Type B pancreatic cell (in vitro differentiated cells): ENCODE measurements at regions not wholly inside any gene's neighbourhood (a gene's known extent, or its start where the extent isn't known, plus 50 kb on each side); places are given as distances from the start of the nearest gene placed in this dataset.

ENCODE experiments used
- DNase-seq: peaks from one replicate; pipeline ENCODE4 v3.0.0; 2021; ENCODE audit warnings: mixed read lengths; ENCODE audit not compliant: unreplicated experiment; ENCODE audit errors: extremely low spot score
- H3K27ac Mint-ChIP-seq: 2 replicates; pipeline ENCODE4 v1.8.0; 2021; ENCODE audit warnings: mild to moderate bottlenecking, mixed read lengths
- H3K27me3 Mint-ChIP-seq: 2 replicates; pipeline ENCODE4 v1.8.0; 2021; ENCODE audit warnings: mixed read lengths
- H3K36me3 Mint-ChIP-seq: 2 replicates; pipeline ENCODE4 v1.8.0; 2021; ENCODE audit warnings: mixed read lengths
- H3K4me1 Mint-ChIP-seq: one replicate; pipeline ENCODE4 v1.8.0; 2021; ENCODE audit warnings: mixed read lengths; ENCODE audit not compliant: unreplicated experiment
- H3K4me3 Mint-ChIP-seq: 2 replicates; pipeline ENCODE4 v1.8.0; 2021; ENCODE audit warnings: mild to moderate bottlenecking, mixed read lengths
- H3K9me3 Mint-ChIP-seq: 2 replicates; pipeline ENCODE4 v1.8.0; 2021; ENCODE audit warnings: mixed read lengths
- TF ChIP-seq, protein P1 (sequence below): fragments of 200-600 bp; sonication (generic); conservative IDR thresholded peaks from 2 replicates; pipeline ENCODE4 v1.5.0; 2021; ENCODE audit warnings: antibody characterized with exemption, mild to moderate bottlenecking

DNA sequence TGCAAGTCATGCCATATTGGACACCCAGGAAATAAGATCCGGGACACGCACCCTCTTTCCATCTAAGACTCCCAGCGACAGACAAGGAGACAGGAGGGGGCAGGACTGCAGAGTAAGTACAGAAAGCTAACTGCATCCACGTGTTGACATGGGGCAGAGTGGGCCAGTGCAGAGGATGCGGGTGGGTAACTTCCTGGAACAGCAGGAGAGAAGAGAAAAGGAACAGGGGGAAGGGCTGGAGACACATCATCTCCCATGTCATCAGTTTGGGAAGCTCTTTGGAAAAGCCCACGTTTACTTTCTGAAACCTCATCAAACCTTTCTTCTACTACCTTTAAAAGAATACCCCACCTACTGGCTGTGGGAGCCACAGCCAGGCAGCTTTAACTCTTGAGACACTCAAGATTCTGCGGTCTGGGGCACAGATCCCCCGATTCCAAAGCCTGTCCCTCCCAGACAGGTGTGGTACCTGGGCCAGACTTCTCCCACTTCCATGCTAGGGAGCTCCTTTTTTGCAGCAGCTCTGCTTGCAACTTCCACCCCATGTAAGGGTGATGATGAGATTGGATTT lies 273.5 kb upstream of the RPL38 start:
- H3K4me3 Mint-ChIP-seq, result no peak overlapping the region
- no peak for DNase-seq
- TF ChIP-seq, protein P1, sequence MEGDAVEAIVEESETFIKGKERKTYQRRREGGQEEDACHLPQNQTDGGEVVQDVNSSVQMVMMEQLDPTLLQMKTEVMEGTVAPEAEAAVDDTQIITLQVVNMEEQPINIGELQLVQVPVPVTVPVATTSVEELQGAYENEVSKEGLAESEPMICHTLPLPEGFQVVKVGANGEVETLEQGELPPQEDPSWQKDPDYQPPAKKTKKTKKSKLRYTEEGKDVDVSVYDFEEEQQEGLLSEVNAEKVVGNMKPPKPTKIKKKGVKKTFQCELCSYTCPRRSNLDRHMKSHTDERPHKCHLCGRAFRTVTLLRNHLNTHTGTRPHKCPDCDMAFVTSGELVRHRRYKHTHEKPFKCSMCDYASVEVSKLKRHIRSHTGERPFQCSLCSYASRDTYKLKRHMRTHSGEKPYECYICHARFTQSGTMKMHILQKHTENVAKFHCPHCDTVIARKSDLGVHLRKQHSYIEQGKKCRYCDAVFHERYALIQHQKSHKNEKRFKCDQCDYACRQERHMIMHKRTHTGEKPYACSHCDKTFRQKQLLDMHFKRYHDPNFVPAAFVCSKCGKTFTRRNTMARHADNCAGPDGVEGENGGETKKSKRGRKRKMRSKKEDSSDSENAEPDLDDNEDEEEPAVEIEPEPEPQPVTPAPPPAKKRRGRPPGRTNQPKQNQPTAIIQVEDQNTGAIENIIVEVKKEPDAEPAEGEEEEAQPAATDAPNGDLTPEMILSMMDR, result peak; percentile 16
- peaks cover 29% of the 10 kb centered on the region for H3K27me3 Mint-ChIP-seq
- H3K36me3 Mint-ChIP-seq, result no peaks in the 10 kb centered on the region
- peaks cover 7% of the 10 kb centered on the region for H3K9me3 Mint-ChIP-seq
- no peaks in the 10 kb centered on the region for H3K4me1 Mint-ChIP-seq
- no peak overlapping the region for H3K27ac Mint-ChIP-seq

DNA sequence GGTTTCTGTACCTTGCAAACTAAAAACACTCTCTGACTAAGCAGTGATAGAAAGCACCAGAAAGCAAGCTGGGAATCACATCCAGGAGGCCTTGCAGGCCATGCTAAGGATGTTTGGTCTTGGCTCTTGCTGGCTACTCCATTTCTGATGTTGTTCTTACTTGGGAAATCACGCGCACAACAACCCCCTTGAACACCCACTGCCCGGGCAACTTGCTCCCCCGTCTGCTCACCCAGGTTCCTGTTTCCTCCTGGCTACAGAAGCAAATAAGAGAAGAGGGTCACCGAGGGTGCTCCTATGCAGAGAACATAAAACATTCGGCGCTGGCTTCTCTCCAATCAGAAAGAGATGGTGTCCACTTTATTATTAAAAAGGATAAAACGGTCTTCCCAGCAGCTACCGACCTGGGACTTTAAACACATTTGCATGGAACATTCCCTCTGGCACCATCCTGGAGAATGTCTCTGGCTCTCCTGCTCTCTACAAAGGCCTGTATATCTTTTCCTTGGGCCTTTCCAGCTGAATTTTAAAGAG lies 271.2 kb upstream of the RPL38 start:
- TF ChIP-seq, protein P1, result no peak
- H3K4me1 Mint-ChIP-seq, result no peaks in the 10 kb centered on the region
- DNase-seq, result no peak

DNA sequence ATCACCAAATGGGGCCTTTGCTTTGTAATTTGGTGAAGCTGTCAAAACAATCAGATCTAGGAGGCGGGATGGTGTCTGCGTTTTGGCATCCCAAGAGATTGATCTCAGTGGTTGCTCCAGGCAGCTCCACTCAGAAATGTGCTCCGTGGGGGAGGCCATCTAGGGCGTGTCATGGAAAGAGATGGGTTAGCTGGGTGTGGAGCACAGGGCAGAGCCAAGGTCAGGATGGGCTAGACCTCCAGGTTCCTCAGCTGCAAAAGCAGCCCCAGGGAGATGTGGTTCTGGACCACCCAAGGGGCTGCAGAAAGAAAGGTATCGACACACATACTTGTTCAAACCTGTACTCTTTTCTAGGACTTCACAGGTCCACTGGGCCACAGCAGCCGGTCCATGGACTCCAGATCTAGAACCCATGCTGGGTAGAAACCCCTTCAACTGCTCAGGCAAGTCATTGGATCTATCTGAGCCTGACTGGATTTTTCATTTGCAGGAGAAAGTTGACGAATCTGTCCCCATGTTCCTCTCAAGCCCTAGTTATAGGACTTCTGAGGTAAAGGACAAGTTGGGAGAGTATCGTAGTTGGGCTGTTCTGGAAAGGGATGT lies 270.2 kb upstream of the RPL38 start:
- H3K27me3 Mint-ChIP-seq, result peaks cover 33% of the 10 kb centered on the region
- TF ChIP-seq, protein P1, result no peak
- no peaks in the 10 kb centered on the region for H3K4me1 Mint-ChIP-seq
- no peaks in the 10 kb centered on the region for H3K36me3 Mint-ChIP-seq
- no peak overlapping the region for H3K4me3 Mint-ChIP-seq
- peaks cover 3% of the 10 kb centered on the region for H3K9me3 Mint-ChIP-seq
- H3K27ac Mint-ChIP-seq, result no peak overlapping the region
- peak; percentile 60 for DNase-seq

More for the DNA sequence above, 271.2 kb upstream of the RPL38 start:
- no peaks in the 10 kb centered on the region for H3K36me3 Mint-ChIP-seq
- no peak overlapping the region for H3K27ac Mint-ChIP-seq
- H3K4me3 Mint-ChIP-seq, result no peak overlapping the region
- H3K9me3 Mint-ChIP-seq, result peaks cover 7% of the 10 kb centered on the region
- H3K27me3 Mint-ChIP-seq, result peaks cover 33% of the 10 kb centered on the region

DNA sequence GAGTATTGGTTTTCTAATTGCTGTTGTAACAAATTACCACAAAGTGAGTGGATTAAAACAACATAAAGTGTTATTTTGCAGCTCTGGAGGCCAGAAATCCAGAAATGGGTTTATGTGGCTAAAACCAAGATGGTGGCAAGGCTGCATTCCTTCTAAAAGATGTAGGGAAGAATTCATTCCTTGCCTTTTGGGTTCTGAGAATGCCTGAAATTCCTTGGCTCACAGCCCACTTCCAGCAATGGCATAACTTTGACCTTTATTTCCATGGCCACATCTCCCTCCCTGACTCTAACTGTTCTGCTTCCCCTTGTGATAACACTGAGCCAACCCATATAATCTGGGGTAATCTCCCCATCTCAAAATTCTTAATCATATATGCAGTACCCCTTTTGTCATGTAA lies 269.6 kb upstream of the RPL38 start:
- TF ChIP-seq, protein P1, result no peak
- no peak for DNase-seq
- Mint-ChIP-seq H3K27me3 (peaks cover 31% of the 10 kb centered on the region), H3K4me3 (no peak overlapping the region), H3K9me3 (no peaks in the 10 kb centered on the region), H3K27ac (no peak overlapping the region), H3K36me3 (no peaks in the 10 kb centered on the region), H3K4me1 (peaks cover 4% of the 10 kb centered on the region)

DNA sequence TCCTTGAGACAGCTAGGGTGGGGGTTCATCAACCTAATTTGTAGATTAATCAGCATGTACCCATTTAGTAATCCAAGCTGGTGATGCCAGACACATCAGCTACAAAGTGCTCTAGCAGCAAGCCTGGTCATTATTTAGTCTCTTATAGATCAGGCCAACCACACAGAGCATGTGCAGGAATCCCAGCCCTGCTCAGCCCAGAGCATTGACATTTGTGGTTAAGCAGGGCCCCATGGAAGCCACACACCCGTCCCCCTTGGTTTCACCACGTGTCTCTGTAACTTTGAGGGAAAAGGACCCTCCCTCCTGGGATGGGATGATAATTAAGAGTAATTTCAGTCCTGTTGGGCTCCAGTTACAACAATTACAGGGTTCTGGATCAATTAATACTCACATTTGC lies 268.8 kb upstream of the RPL38 start:
- Mint-ChIP-seq H3K27me3 (peaks cover 26% of the 10 kb centered on the region), H3K9me3 (no peaks in the 10 kb centered on the region), H3K36me3 (no peaks in the 10 kb centered on the region), H3K27ac (no peak overlapping the region), H3K4me3 (no peak overlapping the region), H3K4me1 (peaks cover 5% of the 10 kb centered on the region)
- TF ChIP-seq, protein P1, result no peak
- no peak for DNase-seq
